HG03196 (cell line): ENCODE measurements at regions not wholly inside any gene's neighbourhood (a gene's known extent, or its start where the extent isn't known, plus 50 kb on each side); places are given as distances from the start of the nearest gene placed in this dataset.
"Not testable (repeated sequence)": the region's sequence is repeated elsewhere in the genome, so short reads cannot be mapped to it uniquely, and the experiment has no call there.

Experiments used
- ATAC-seq: cut with Tn5 transposase; IDR thresholded peaks from one replicate; pipeline ENCODE4 v1.9.1; 2021; ENCODE audit not compliant: unreplicated experiment

DNA sequence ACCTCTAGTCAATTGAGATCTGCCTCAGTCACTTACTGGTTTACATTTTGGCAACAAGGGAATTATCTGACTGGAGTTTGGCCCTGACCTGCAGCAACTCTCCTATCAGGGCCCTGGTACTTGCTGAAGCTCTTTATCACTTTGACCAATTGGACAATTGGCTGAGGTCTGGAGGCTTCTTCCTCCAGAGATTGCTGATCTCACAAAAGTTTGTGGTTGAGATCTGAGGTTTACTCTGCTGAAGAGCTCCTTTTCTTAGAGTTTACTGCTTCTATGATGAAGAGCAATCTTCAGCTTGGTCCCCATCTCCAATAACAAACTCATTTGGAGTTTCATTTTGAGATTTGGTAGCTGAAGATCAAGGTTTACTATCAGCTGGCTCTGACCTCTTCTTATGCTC lies 276.9 kb upstream of the SGCG start:
- no peak for ATAC-seq

DNA sequence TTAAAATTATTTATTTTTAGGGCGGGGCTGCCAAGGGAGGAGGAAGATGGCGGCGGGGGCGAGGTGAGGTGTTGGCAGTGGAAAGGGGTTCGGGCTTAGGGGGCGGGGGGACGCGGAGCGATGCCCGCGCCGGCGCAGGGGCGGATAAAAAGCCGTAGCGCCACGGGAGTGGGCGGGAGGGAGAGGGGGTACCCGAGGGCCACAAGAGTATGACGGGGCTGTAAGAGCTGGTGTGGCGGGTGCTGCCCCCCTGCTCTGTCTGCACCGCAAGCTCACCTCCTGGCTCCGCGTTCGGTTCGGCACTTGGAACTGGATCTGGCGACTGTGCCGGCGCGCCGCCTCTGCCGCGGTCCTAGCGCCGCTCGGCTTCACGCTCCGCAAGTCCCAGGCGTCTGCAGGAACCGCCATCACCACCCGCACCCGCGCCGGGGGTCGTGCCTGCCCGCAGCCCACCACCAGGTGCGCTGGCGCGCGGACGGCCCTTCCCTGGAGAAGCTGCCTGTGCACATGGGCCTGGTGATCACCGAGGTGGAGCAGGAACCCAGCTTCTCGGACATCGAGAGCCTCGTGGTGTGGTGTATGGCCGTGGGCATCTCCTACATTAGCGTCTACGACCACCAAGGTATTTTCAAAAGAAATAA lies 265.2 kb upstream of the SGCG start:
- no peak for ATAC-seq

DNA sequence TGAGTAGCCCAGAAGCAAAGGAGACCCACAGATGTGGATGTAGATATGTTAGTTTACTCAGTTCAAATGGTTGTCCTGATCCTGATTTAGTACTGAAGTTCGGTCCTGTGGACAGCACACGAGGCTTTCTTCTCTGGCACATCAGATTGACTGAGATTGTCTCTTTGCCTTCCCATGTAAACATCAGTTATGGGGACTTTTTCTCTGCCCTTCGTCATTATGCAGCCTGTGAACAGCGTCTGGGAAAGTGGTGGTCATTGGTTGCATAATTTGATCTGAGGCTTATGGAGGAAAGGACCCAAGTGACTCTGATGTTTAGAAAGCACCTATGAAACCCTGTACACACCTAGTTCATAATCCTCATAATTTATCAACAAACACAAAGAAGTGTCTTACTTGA lies 264.5 kb upstream of the SGCG start:
- ATAC-seq, result not testable (repeated sequence)

DNA sequence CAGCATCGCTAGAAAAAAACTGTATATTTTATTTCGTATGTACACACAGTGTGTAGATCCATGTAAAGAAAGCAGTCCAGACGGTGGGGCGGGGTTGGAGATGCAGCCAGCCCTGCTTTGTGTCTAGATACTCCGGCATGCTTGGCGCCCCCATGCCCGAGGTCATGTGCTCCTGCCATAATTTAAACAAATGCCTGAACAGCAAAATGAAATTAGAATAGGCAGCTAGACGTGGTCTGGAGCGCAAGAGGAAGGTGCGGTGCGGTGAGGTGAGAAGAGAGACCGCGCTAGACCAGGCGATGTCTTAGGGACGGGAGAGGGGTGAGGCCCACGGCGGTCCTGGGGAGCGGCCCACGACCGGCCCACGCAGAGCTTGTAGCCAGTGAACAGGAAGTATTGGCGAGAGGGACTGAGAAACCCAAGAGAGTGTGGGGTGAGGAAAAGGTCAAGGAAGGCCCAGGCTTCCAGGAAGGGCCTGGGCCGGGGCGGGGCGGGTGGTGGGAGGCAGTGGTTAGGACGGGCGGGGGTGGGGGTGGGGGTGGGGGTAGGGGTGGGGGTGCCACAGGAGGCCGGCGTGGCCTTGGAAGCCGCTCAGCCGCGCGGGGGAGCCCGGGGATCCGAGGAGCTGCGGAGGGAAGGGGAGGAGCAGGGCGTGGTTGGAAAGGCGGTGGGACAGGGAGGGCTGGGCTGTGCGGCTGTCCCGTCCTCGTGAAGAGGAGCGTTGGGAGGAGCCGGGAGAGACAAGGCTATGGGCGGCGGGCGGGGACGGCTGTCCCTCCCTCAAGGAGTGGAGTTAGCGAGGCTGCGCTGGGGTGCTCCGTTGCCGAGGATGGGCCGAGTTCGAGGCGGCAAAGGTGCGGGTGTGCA lies 254.7 kb upstream of the SGCG start:
- ATAC-seq, result no peak

DNA sequence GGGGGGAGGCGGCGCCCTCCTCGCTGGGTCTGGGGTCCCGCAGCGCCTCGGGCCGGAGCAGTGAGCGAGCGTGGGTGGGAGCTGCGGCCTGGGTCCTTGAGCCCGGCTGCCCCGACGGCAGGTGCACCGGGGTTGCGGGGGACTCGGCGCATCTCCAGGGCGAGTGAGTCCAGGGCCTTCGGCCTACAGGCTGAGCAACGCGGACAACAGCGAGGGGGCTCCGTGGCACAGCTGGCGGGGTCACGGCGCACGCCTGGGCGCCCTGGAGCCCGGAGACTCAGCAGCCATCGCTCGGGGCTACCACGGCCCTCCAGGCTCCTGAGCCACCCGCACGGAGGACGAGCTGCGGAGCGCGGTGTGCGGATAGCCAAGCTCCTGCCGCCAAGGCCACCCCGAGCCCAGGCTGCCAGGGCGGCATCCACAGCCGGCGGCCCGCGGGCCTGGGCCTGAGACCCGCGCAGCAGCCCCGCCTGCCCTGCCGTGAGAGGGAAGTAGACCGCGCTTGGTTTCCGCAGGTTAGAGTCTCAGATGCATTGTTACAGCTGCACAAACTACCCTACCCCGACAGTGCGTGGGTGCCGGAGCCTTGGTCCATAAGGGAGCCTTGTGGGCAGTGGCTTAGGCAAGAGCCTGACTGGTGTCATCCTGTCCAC lies 253.9 kb upstream of the SGCG start:
- no peak for ATAC-seq

DNA sequence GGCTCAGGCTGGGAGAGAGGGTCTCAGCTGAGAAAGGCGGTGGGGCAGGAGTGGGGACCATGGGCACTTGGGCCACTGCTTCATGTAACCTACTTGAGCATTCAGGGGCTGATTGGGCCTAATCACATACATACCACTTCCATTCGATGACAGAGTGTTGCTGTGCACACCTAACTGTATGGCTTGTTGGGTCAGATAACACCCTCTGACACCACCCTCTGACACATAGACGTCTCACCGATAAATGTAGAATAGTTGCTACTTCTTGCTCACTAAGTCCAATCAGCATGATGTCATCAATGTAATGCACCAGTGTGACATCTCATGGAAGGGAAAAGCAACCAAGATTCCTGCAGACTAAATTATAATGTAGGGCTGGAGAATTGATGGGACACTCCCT lies 252.9 kb upstream of the SGCG start:
- not testable (repeated sequence) for ATAC-seq

DNA sequence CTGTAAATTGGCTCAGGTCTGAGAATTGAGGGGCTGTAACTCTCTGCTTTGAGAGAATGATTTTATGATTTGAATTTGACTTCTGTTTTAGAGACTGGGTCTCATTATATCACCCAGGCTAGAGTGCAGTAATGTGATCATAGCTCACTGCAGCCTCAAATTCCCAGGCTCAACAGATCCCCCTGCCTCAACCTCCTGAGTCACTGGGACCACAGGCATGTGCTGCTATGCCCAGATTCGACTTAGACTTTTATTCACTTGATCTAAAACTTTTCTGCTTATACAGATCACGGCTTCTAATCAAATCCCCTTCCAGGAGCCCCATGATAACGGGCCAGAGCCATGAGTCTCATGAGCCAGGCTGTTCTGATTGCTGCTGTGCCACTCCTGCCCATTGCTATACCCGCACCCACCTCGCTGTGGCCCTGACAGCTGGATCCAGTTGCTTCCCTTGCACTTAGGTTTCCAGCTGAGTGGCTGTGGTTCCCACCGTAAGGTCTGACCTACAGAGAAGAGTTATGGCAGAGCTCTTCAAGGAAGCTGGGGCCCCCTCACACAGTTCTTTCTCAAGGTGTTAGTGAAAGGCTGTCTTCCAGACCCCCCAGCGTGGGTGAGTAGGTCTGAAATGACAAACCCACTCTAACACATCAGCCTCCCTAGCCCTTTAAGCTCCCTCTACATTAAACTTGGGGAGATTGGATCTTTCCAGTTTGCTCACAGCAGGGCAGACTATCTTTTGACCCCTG lies 251.2 kb upstream of the SGCG start:
- ATAC-seq, result no peak

DNA sequence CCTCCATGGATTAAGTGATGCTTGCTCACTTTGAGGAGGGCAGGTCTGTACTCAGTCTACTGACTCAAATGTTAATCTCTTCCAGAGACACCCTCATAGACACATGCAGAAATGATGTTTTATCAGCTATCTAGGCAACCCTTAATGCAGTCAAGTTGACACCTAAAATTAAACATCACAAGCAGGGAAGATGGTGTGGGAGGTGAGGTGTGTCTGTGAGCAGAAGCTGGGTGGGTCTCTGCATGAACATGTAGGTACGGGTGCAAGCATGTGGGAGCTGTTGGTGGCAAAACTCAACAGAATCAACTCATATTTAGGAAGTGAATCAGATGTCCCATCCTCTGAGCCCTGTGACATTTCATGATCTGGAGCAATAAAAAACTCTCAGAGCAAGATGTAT lies 249.2 kb upstream of the SGCG start:
- ATAC-seq, result no peak

DNA sequence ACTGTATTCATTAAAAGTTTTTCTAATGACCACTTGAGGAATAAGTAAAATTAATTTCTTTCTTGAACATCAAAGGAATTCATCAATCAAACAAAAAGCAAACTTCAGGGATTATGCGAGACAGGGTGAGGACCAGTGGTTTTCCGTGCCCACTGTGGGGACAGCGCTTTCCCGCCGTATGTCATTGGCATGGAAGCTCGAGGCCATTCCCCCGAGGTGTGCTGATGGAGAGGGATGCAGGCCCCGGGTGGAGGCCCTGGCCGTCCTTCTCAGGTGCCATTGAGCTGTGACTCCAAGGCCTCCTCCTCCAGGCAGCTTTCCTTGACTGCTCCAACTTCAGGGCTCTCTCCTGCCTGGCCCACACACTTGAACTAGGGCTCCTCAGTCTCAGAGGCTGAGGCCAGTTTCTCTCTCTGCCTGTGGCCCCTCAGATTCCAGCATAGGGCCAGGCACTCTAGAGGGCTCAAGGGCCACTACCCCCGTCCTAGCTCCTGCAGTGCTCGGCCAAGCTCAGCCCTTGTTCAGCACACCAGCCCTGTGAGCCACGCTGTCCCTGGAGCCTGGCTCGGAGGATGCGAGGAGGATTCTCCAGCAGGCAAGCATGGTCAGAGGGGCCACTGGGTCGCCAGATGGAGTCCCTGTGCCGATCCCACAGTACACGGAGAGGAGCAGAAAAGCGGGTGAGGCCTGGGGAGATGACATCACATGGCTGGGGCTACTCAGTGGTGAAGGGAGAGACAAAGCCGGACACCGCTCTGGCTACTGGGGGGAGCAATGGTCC lies 248.0 kb upstream of the SGCG start:
- ATAC-seq, result not testable (repeated sequence)

DNA sequence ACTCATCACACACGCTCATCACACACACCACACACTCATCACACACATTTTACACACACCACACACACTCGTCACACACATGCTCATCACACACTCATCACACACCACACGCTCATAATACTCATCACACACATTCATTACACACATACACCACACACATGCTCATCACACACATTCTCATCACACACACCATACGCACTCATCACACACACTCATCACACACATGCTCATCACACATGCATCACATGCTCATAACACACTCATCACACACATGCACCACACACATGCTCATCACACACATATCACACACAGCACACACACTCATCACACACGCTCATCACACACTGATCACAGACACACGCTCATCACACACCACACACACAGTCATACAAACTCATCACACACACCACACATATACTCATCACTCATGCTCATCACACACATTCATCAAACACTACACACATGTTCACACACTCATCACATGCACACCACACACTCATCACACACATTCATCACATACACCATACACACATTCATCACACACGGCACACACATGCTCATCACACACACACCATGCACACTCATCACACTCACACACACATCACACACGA lies 247.1 kb upstream of the SGCG start:
- no peak for ATAC-seq

DNA sequence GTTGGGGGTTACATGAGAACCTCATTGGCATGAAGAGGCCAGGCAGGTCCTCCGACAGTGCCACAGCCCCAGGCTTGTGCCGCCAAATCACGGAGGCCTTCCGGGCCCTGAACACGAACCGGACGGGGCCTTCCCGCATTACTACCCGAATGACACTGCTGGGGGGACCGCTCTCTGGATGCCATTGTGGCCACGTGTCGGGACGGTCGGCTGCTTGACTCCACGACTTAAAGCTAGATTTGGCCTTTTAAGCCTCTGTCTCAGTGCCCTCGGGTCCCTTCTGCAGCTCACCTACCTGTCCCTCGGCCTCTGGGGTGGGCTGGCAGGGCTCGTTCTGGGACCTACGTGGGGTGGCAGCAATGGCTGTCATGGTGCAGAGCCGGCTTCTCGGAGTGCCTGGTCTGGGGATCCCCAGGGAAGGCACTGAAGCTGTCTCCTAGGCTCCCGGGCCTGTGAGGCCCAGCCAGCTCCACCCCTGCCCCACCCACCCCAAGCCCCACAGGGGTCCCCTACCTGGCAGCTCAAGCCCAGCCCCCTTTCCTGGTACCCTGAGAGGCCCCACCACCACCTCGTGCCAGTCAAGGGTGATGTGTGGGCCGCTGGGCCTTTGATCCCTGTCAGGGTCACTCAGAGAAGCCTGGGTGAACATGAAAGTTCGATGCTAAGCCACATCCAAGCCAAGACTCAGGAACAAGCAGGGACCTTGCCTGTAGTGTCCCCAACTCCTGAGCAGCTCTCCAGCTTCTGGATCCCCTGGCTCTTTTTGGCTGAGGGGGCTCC lies 245.8 kb upstream of the SGCG start:
- ATAC-seq, result no peak

DNA sequence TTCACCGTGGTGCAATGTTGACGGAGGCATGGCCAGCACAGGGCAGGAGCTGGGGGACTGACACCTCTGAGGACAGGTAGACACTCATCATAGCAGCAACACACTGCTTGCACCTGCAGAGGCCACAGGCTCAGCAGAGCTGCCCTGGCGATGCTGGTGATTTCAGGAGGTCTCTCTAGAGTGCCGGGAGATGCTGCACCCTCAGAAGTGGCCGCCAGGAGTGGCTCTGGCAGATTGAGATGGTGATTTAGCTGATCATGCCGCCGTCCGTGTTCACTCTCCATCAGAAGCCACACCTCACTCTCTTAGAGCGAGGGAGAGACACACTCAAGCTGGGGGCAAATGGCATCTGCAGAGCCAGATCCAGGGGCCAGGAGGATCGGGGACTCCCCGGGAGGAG lies 244.6 kb upstream of the SGCG start:
- no peak for ATAC-seq

DNA sequence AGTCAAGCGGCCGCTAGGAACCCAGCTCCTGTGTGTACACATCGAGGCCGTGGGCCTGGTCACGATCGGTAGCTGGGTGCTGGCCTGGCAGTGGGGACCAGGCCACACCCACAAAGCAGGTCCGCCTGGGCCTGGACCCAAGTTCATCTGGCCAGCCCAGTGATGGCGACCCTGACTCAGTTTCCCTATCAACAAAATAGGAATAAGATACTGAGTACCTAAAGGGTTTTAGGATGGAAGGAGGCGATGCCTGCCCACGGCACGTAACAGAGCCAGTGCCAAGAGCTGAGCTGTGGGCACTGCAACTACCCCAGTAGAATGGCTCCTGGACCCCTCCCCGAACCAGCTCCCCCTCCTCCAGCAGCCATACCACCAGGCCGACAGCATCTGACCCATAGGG lies 243.5 kb upstream of the SGCG start:
- no peak for ATAC-seq

DNA sequence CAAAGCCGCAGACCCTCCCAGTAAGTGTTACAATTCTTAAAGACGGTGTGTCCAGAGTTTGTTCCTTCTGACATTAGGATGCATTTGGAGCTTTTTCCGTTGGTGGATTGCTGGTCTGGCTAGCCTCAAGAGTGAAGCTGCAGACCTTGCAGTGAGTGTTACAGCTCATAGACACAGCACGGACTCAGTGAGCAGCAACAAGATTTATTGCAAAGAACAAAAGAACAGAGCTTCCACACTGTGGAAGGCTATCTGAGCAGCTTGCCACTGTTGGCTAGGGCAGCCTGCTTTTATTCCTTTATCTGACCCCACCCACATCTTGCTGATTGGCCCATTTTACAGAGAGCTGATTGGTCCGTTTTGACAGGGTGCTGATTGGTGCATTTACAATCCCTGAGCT lies 242.8 kb upstream of the SGCG start:
- ATAC-seq, result no peak

DNA sequence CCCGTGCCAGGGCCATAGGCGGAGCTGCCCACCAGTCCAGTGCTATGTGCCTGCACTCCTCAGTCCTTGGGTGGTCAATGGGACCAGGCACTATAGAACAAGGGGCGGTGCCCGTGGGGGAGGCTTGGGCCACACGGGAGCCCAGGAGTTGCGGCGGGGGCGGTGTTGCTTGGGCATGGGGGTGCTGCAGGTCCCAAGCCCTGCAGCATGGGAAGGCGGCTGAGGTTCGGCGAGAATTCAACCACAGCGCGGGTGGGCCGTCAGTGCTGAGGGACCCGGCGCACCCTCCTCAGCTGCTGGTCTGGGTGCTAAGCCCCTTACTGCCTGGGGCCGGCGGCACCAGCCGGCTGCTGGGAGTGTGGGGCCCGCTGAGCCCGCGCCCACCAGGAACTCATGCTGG lies 242.2 kb upstream of the SGCG start:
- no peak for ATAC-seq

DNA sequence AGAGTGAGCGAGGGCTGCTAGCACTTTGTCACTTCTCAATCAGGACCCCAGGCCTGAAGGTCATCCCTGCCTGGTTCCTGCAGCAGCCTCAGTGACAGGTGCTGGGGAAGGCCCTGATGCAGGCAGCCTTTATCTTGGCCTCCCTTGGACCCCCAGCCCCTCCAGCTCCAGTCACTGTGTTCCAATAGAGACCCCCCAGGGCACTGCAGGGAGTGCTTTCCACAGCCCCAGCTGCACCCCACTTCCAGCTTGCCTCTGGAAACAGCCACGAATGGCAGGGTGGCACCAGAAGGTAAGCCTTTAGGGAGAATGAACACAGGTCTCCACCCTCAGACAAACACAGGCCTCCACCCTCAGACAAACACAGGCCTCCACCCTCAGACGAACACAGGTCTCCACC lies 241.6 kb upstream of the SGCG start:
- no peak for ATAC-seq

DNA sequence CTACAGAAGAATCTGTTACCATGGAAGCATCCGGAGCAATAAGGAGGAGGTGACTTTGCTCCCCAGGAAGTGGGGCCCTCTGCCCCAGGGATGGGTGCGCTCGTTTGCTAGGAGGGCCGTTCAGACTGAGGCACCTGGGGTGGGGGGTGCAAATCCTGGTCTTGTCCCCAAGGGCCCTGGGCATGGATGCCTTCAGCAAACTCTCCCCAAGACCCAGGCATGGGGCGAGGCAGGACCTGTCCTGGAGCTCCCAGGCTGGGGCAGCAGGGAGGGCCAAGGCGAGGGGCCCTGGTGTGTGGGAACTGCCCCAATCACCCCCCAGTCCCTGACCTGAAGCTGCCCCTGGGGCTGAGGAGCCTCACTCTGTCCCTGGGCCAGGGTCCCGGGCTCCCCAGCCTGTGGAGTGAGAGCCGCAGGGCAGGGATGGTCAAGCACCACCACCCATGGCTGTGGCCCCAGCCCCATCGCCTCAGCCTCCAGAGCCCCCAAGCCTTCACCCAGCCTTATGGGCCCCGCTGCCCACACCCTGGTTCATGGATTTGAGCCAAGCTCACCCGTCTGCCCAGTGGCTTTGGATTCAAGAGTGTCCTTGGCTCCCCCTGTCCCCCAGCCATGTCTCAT lies 240.6 kb upstream of the SGCG start:
- ATAC-seq, result no peak

DNA sequence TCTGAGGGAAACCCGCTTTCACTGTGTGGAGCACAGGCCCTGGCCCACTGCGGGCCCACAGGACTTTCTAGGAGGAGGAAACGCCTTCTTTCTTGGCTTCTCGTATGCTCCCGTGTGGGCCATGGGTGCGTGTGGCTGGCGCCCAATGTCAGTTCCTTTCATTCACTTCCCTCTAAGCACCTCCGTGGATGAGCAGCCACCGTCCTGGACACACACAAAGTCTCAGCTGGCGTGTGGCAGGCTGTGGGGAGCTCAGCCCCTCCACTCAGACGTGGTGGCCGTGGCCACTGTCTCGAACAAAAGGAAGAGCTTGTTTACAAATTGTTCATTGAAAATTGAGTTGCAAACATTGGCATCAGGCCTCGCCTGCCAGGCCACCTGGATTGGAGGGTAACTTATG lies 240.0 kb upstream of the SGCG start:
- no peak for ATAC-seq

DNA sequence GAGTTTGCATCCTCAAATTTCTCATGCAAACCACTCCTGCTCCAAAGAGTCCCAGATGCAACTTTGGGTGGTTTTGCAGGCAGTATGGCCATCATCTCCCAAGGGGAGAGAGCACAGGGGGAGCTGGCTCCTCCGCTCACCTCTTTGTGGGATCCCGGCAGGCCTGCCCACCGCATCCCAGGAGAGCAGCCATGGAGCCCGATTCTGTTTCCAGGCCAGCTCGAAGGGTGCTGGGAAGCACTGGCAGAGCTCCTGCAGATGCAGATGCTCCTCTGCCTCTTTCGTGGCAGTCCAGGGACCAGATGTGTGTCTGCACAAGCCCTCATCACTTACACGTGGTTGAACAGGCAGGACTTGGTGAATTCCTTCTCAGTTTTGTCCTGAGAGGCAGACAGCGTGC lies 239.3 kb upstream of the SGCG start:
- not testable (repeated sequence) for ATAC-seq
